ENCODE measurements at regions not wholly inside any gene's neighbourhood (a gene's known extent, or its start where the extent isn't known, plus 50 kb on each side); places are given as distances from the start of the nearest gene placed in this dataset.
A peak's percentile ranks its signal among the peaks of the same experiment; 100 is the strongest.

GRCh38 chr12:65602610-65603295 lies 221.5 kb upstream of the HMGA2 start:
- TF ChIP-seq CTCF (conservative IDR thresholded peaks at IDR 0.05): peak; percentile 83
- no peak for TF ChIP-seq ZFX (IDR thresholded peaks at IDR 0.05)

All from C4-2B (cell line).